ENCODE measurements at regions not wholly inside any gene's neighbourhood (a gene's known extent, or its start where the extent isn't known, plus 50 kb on each side); places are given as distances from the start of the nearest gene placed in this dataset.

DNA sequence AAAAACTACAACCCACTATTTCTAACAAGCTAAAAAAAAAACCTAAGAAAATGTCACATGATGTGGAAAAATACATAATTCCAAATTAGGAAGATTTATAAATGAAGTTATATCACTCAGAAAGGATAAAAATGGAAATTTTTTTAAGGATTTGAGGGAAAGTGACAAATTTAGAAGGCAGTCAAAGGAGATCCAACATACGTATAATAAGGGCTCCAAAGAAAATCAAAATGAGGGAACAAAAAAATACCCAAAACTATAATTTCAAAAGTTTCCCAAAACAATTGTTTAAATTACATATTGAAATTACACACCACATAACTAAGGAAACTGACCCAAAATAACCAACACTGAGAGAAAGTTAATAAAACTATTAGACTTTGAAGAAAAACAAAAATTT is 381.1 kb upstream of the KAZN start:
- no peak overlapping the region for H3K27ac ChIP-seq (ENCODE audit: low read depth, low read length)
- H3K36me3 ChIP-seq (ENCODE audit: control insufficient read depth, insufficient read depth, low read length), result no peaks in the 10 kb centered on the region
- no CpG with 5 or more reads among the region's 1 CpG for WGBS (ENCODE audit: insufficient coverage)
- no peak for DNase-seq (ENCODE audit: low read depth in 4 of 6, low spot score in 6 of 6)
- H3K27me3 ChIP-seq (ENCODE audit: control insufficient read depth, insufficient read depth, low read length), result no peaks in the 10 kb centered on the region
- H3K9me3 ChIP-seq (ENCODE audit: control insufficient read depth, insufficient read depth, low read length), result peaks cover 4% of the 10 kb centered on the region
- no peak overlapping the region for H3K4me3 ChIP-seq (ENCODE audit: low read depth, low read length)
- no peaks in the 10 kb centered on the region for H3K4me1 ChIP-seq (ENCODE audit: control insufficient read depth, insufficient read depth, low read length)

DNA sequence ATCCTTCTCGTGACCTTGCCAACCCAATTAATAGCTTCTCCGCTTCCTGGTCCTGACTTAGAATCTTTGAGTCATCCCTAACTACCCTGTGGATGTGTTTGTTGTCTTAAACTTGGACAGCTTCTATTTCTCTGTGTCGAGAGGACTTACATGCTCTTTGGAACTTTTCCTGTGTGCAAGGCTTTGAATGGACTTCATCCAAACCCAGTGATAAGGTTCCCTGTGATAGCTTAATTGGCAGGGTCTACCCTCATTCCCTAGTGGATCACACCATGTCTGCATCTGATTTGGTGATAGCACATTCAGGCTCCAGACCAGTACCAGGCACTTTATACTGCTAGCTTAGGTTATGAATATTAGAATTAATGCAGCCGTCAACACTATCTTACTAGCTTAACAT is 378.2 kb upstream of the KAZN start:
- WGBS (ENCODE audit: insufficient coverage), result no CpG with 5 or more reads among the region's 4 CpGs
- no peak for DNase-seq (ENCODE audit: low read depth in 4 of 6, low spot score in 6 of 6)

DNA sequence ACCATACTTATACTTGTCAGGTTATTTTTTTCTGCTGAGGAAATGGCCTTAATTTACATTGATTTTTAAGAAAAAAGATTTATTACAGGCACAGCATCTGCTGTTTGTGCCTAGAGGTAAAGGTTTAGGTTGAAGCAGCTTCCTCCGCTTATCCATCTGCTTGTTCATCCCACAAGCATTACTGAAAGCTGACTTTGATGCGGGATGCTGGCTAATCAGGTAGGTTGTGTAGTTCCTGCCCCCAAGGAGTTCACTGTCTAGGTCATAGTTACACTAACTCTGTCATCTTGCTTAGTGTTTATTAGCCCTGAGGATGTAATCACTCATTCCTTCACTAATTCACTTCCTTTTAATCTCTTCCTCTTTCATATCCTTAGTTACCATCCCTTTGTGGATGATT is 377.7 kb upstream of the KAZN start:
- Histone ChIP-seq H3K9me3 (ENCODE audit: control insufficient read depth, insufficient read depth, low read length) (peaks cover 4% of the 10 kb centered on the region), H3K36me3 (ENCODE audit: control insufficient read depth, insufficient read depth, low read length) (no peaks in the 10 kb centered on the region), H3K27me3 (ENCODE audit: control insufficient read depth, insufficient read depth, low read length) (no peaks in the 10 kb centered on the region), H3K4me1 (ENCODE audit: control insufficient read depth, insufficient read depth, low read length) (no peaks in the 10 kb centered on the region), H3K4me3 (ENCODE audit: low read depth, low read length) (no peak overlapping the region), H3K27ac (ENCODE audit: low read depth, low read length) (no peak overlapping the region)
- no peak for DNase-seq (ENCODE audit: low read depth in 4 of 6, low spot score in 6 of 6)
- WGBS (ENCODE audit: insufficient coverage), result 100% methylated on average over 1 of the region's 2 CpGs

More for the DNA sequence above, 378.2 kb upstream of the KAZN start:
- no peak overlapping the region for H3K27ac ChIP-seq (ENCODE audit: low read depth, low read length)
- no peaks in the 10 kb centered on the region for H3K36me3 ChIP-seq (ENCODE audit: control insufficient read depth, insufficient read depth, low read length)
- no peaks in the 10 kb centered on the region for H3K27me3 ChIP-seq (ENCODE audit: control insufficient read depth, insufficient read depth, low read length)
- no peak overlapping the region for H3K4me3 ChIP-seq (ENCODE audit: low read depth, low read length)
- H3K9me3 ChIP-seq (ENCODE audit: control insufficient read depth, insufficient read depth, low read length), result peaks cover 4% of the 10 kb centered on the region
- no peaks in the 10 kb centered on the region for H3K4me1 ChIP-seq (ENCODE audit: control insufficient read depth, insufficient read depth, low read length)

DNA sequence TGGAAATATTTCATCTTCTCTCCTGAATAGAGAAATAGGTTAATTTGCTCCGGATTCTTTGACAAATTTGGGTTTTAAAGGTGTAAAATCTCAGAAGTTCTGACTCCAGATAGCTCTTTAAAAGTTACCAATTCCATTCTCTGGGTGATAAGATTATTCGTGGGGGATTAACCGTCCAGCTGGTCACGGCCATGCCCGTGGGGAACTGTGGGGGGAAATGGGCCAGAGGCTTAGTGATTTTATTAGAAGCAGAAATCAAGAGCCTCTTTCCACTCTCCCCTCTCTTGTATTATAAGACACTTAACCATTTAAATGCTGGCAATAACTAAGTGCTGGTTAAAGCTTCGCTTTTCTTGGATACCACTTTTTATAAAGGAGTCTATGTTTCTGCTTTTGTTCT is 376.4 kb upstream of the KAZN start:
- Histone ChIP-seq H3K36me3 (ENCODE audit: control insufficient read depth, insufficient read depth, low read length) (no peaks in the 10 kb centered on the region), H3K27ac (ENCODE audit: low read depth, low read length) (no peak overlapping the region), H3K9me3 (ENCODE audit: control insufficient read depth, insufficient read depth, low read length) (peaks cover 4% of the 10 kb centered on the region), H3K4me1 (ENCODE audit: control insufficient read depth, insufficient read depth, low read length) (no peaks in the 10 kb centered on the region), H3K4me3 (ENCODE audit: low read depth, low read length) (no peak overlapping the region), H3K27me3 (ENCODE audit: control insufficient read depth, insufficient read depth, low read length) (no peaks in the 10 kb centered on the region)
- no CpG with 5 or more reads among the region's 6 CpGs for WGBS (ENCODE audit: insufficient coverage)
- no peak for DNase-seq (ENCODE audit: low read depth in 4 of 6, low spot score in 6 of 6)

DNA sequence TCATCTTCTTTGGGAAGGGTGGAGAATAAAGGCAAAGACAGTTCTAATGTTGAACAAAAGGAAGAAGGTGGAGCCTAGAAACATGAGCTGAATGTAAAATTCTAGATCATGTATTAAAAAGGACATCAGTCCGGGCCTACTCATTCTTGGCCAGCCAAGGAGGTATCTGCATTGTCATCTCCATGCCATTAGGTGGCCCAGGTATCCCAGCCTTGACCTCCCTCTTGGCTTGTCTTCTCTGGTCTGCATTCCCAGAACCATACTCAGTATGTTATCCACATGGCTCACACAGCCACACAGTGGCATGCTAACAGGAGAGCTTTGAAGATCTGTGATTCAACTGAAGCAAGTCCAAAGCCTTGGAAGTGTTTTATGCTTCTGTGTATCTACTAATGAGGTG is 369.8 kb upstream of the KAZN start:
- no peak for DNase-seq (ENCODE audit: low read depth in 4 of 6, low spot score in 6 of 6)
- WGBS (ENCODE audit: insufficient coverage), result 100% methylated on average over 1 of the region's 1 CpG
- Histone ChIP-seq H3K9me3 (ENCODE audit: control insufficient read depth, insufficient read depth, low read length) (no peaks in the 10 kb centered on the region), H3K4me3 (ENCODE audit: low read depth, low read length) (no peak overlapping the region), H3K4me1 (ENCODE audit: control insufficient read depth, insufficient read depth, low read length) (no peaks in the 10 kb centered on the region), H3K36me3 (ENCODE audit: control insufficient read depth, insufficient read depth, low read length) (no peaks in the 10 kb centered on the region), H3K27me3 (ENCODE audit: control insufficient read depth, insufficient read depth, low read length) (no peaks in the 10 kb centered on the region), H3K27ac (ENCODE audit: low read depth, low read length) (no peak overlapping the region)

DNA sequence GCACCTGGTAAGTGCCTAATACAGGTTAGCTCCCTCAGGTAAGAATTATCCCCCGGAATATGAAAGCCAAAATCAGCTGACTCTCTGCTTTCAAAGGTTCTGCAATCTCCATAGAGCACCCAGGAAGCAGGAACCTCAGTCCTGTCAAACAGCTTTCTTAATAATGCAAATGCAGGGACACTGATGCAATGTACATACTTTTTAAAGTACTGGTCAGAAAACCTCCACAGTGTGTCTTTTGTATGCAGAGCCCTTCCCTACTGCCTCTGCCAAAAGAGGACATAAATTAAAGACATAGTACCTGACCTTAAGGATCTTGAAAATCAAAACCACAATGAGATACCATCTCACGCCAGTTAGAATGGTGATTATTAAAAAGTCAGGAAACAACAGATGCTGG is 365.0 kb upstream of the KAZN start:
- H3K4me1 ChIP-seq (ENCODE audit: control insufficient read depth, insufficient read depth, low read length), result no peaks in the 10 kb centered on the region
- no peak for DNase-seq (ENCODE audit: low read depth in 4 of 6, low spot score in 6 of 6)
- no peak overlapping the region for H3K27ac ChIP-seq (ENCODE audit: low read depth, low read length)
- H3K9me3 ChIP-seq (ENCODE audit: control insufficient read depth, insufficient read depth, low read length), result no peaks in the 10 kb centered on the region
- H3K4me3 ChIP-seq (ENCODE audit: low read depth, low read length), result no peak overlapping the region
- no peaks in the 10 kb centered on the region for H3K27me3 ChIP-seq (ENCODE audit: control insufficient read depth, insufficient read depth, low read length)
- H3K36me3 ChIP-seq (ENCODE audit: control insufficient read depth, insufficient read depth, low read length), result no peaks in the 10 kb centered on the region
- 100% methylated on average over 1 of the region's 2 CpGs for WGBS (ENCODE audit: insufficient coverage)

DNA sequence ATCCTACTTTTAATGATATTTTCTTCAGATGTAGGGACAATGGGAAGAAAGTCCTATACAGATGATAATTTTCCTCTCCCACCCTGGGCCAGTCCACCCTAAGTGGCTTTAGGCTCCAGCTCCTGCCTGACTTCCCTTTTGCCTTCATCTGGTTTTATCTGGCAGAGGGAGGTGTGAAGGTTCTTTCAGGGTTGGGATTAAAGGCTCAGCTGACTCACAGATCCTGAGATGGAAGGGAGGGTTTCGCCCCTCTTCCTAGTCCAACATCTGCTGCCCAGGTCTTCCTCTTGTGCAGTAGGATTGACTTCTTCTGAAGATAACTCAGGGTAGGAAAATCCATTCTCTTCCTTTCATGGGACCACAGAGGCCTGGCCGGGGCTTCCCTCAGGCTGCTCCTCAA is 362.4 kb upstream of the KAZN start:
- 100% methylated on average over 1 of the region's 2 CpGs for WGBS (ENCODE audit: insufficient coverage)
- DNase-seq (ENCODE audit: low read depth in 4 of 6, low spot score in 6 of 6), result no peak
- no peaks in the 10 kb centered on the region for H3K27me3 ChIP-seq (ENCODE audit: control insufficient read depth, insufficient read depth, low read length)

DNA sequence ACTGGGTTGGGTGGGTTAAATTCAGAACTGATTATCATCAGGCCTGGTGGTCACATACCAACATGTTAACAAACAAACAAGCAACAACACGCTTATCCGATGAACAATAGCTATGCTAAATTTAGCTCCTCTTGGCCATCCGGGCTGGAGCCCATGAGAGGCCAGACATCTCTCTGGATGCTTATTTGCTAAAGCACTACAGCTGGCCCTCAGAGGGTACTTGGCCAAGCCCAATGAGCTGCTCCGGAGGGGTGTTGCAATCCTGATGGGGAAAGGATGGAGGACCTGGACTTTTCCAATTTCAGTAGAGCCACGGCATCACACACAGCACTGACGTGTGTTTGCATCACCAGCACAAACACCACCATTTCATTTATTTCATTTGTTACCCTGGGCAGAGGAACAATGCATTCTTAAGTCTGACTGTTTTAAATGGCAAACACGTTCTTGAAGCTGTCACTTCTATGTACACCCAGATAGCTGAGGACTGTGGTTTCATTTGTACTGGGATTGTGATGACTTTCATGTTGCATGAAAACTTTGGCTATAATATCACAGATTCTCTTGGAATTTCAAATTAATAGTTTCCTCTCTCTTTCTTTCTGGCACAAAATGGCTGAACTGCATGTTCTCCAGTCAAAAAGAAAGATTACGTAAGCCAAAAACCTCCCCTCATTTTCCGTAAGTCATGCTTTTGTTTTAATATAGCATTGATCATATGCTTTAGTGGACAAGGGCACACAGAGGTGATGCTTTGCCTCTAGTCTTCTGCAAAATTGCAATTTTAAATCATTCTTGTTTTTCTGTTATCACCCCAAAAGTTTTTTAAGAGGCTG is 359.8 kb upstream of the KAZN start:
- Histone ChIP-seq H3K9me3 (ENCODE audit: control insufficient read depth, insufficient read depth, low read length) (no peaks in the 10 kb centered on the region), H3K27ac (ENCODE audit: low read depth, low read length) (no peak overlapping the region), H3K4me3 (ENCODE audit: low read depth, low read length) (no peak overlapping the region), H3K27me3 (ENCODE audit: control insufficient read depth, insufficient read depth, low read length) (no peaks in the 10 kb centered on the region), H3K4me1 (ENCODE audit: control insufficient read depth, insufficient read depth, low read length) (no peaks in the 10 kb centered on the region), H3K36me3 (ENCODE audit: control insufficient read depth, insufficient read depth, low read length) (no peaks in the 10 kb centered on the region)
- WGBS (ENCODE audit: insufficient coverage), result 87% methylated on average over 4 of the region's 9 CpGs
- DNase-seq (ENCODE audit: low read depth in 4 of 6, low spot score in 6 of 6), result no peak

More for the DNA sequence above, 362.4 kb upstream of the KAZN start:
- Histone ChIP-seq H3K4me3 (ENCODE audit: low read depth, low read length) (no peak overlapping the region), H3K9me3 (ENCODE audit: control insufficient read depth, insufficient read depth, low read length) (no peaks in the 10 kb centered on the region), H3K4me1 (ENCODE audit: control insufficient read depth, insufficient read depth, low read length) (no peaks in the 10 kb centered on the region), H3K36me3 (ENCODE audit: control insufficient read depth, insufficient read depth, low read length) (no peaks in the 10 kb centered on the region), H3K27ac (ENCODE audit: low read depth, low read length) (no peak overlapping the region)

DNA sequence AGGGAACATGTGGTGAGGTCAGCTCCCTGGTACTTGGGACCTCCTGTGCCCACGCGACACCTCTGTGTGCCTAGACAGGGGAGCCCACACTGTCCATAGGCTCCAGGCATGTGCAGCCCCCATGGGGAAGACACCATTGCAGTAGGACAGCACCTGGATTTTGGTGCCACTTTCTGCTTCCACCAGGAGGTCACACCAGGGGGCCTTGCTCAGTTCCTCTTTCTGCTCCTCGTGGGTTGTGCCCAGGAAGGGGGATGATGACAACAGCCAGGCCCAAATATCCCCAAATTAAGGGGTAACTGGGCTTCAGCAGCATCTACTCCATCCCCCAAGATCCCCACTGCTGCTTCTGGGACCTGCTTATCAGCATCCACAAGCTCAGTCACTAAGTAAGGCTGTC is 358.2 kb upstream of the KAZN start:
- Histone ChIP-seq H3K36me3 (ENCODE audit: control insufficient read depth, insufficient read depth, low read length) (no peaks in the 10 kb centered on the region), H3K27me3 (ENCODE audit: control insufficient read depth, insufficient read depth, low read length) (no peaks in the 10 kb centered on the region), H3K4me3 (ENCODE audit: low read depth, low read length) (no peak overlapping the region), H3K9me3 (ENCODE audit: control insufficient read depth, insufficient read depth, low read length) (no peaks in the 10 kb centered on the region), H3K27ac (ENCODE audit: low read depth, low read length) (no peak overlapping the region), H3K4me1 (ENCODE audit: control insufficient read depth, insufficient read depth, low read length) (no peaks in the 10 kb centered on the region)
- no peak for DNase-seq (ENCODE audit: low read depth in 4 of 6, low spot score in 6 of 6)
- WGBS (ENCODE audit: insufficient coverage), result 100% methylated on average over 3 of the region's 3 CpGs

DNA sequence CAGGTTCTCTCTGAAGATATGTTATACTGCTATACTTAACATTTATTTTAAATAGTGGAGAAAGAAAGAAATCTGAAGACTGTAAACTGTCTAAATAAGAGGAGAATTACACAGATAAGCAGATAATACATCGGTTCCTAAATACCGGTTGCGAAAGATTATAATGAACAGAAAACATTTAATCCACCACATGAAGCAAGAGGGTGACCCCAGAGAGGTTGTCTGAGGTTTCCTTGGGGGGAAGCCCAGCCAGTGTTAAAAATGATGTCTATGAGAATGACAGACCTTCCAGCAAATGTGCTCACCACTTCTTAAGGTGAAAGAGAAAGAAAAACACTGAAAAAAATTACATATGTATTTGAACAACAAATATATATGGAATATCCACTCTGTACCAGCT is 356.4 kb upstream of the KAZN start:
- no peak for DNase-seq (ENCODE audit: low read depth in 4 of 6, low spot score in 6 of 6)
- no peak overlapping the region for H3K27ac ChIP-seq (ENCODE audit: low read depth, low read length)
- no CpG with 5 or more reads among the region's 3 CpGs for WGBS (ENCODE audit: insufficient coverage)
- H3K36me3 ChIP-seq (ENCODE audit: control insufficient read depth, insufficient read depth, low read length), result no peaks in the 10 kb centered on the region
- H3K4me3 ChIP-seq (ENCODE audit: low read depth, low read length), result no peak overlapping the region
- H3K27me3 ChIP-seq (ENCODE audit: control insufficient read depth, insufficient read depth, low read length), result no peaks in the 10 kb centered on the region
- no peaks in the 10 kb centered on the region for H3K4me1 ChIP-seq (ENCODE audit: control insufficient read depth, insufficient read depth, low read length)
- H3K9me3 ChIP-seq (ENCODE audit: control insufficient read depth, insufficient read depth, low read length), result no peaks in the 10 kb centered on the region
